Ovary (tissue), 7 donors: ENCODE measurements at regions not wholly inside any gene's neighbourhood (a gene's known extent, or its start where the extent isn't known, plus 50 kb on each side); places are given as distances from the start of the nearest gene placed in this dataset.
"Not testable (repeated sequence)": the region's sequence is repeated elsewhere in the genome, so short reads cannot be mapped to it uniquely, and the experiment has no call there.

Source experiments
- DNase-seq, 5 donors: peaks; one replicate each; pipeline ENCODE4 v3.0.0-alpha.2; 2019 to 2020
- H3K27ac ChIP-seq, 2 donors: fragments of 200-600 bp; one replicate each; pipeline versions ENCODE4 v1.5.1 to v1.8.0; 2019 to 2022
- H3K27me3 ChIP-seq: fragments of 200-600 bp; one replicate; pipeline ENCODE4 v1.8.0; 2022
- H3K36me3 ChIP-seq: fragments of 200-600 bp; sonication (generic); one replicate; pipeline ENCODE4 v1.5.1; 2019
- H3K4me1 ChIP-seq: one replicate; pipeline ENCODE4 v1.8.1; 2013; ENCODE audit warnings: mild to moderate bottlenecking, moderate library complexity; ENCODE audit not compliant: insufficient read depth
- H3K4me3 ChIP-seq: fragments of 200-600 bp; sonication (generic); one replicate; pipeline ENCODE4 v1.5.1; 2017
- H3K9me3 ChIP-seq, 2 donors: fragments of 200-600 bp in 1 of 2; sonication (generic) in 1 of 2; one replicate each; pipeline versions ENCODE4 v1.5.1 to v1.8.1; 2013 to 2019; ENCODE audit warnings: mild to moderate bottlenecking in 1 of 2, moderate library complexity in 1 of 2
- CTCF ChIP-seq, 3 donors: fragments of 450-650 bp in 2 of 3; fragments of 200-600 bp in 1 of 3; IDR thresholded peaks; one replicate each; pipeline versions ENCODE4 v1.5.1 to v1.8.0; 2016 to 2022; ENCODE audit warnings: antibody characterized with exemption in 3 of 3, mild to moderate bottlenecking in 1 of 3
- EP300 ChIP-seq: sonication (generic); formaldehyde crosslinking; IDR thresholded peaks from one replicate; pipeline ENCODE4 v1.6.1; 2017; ENCODE audit warnings: antibody characterized with exemption
- POLR2A ChIP-seq: fragments of 450-650 bp; IDR thresholded peaks from one replicate; pipeline ENCODE4 v1.6.1; 2017; ENCODE audit warnings: antibody characterized with exemption, mild to moderate bottlenecking, moderate library complexity
- WGBS, 3 donors: extraction: QIAGEN DNeasy Blood & Tissue Kit in 1 of 3; methylation state at CpG; one replicate each; pipeline versions ENCODE4 v1.1.5 to v1.1.7; 2013 to 2017; 5-methylcytosine and 5-hydroxymethylcytosine counted together
- intact Hi-C, 4 donors: fragments of 100-400 bp; cut with DNase I; formaldehyde crosslinking; loops; one replicate each; pipeline versions ENCODE4 v1.11.0 to v1.15.1; 2022 to 2023
- donor health status: DM: no; HTN: no; CAD: no; lungs with moderate emphysema.
- donor health status: DM: no; HTN: no; CAD: no.
- donor health status: Bipolar disorder and iron deficiency.
- donor health status: DM: no; HTN: no; CAD: no.
- donor health status: DM: yes; HTN: yes; CAD: no.

GRCh38 chr19:23984911-23985310 is 70.2 kb downstream of the ZNF726 start:
- H3K4me1 ChIP-seq, H3K36me3 ChIP-seq, H3K27me3 ChIP-seq, H3K4me3 ChIP-seq, intact Hi-C loops, H3K9me3 ChIP-seq, H3K27ac ChIP-seq, DNase-seq: not testable (repeated sequence)
- 59 to 79% (median 77%) methylated on average over 1 of the region's 1 CpG for WGBS, 3 donors

- TF ChIP-seq EP300, result no peak
- no peak for TF ChIP-seq CTCF (IDR thresholded peaks at IDR 0.05)
- TF ChIP-seq POLR2A, result no peak
- intact Hi-C loops, result no loop called here
- no peaks in the 10 kb centered on the region for H3K27me3 ChIP-seq
- no peak overlapping the region for H3K4me3 ChIP-seq
- H3K36me3 ChIP-seq, result no peaks in the 10 kb centered on the region
- H3K27ac ChIP-seq, result no peak overlapping the region
- no peaks in the 10 kb centered on the region for H3K4me1 ChIP-seq
- no peak for DNase-seq
- H3K9me3 ChIP-seq, result no peaks in the 10 kb centered on the region
- 93 to 96% (median 96%) methylated on average over 1 of the region's 1 CpG for WGBS, 3 donors
These were observed 71.9 kb downstream of the ZNF726 start for GRCh38 chr19:23986623-23987022.

GRCh38 chr19:23991170-23991569 is 76.5 kb downstream of the ZNF726 start:
- H3K4me1 ChIP-seq, result no peaks in the 10 kb centered on the region
- no peak overlapping the region for H3K4me3 ChIP-seq
- no peak for TF ChIP-seq CTCF (IDR thresholded peaks at IDR 0.05)
- no peak for TF ChIP-seq POLR2A
- no peak for TF ChIP-seq EP300
- H3K27ac ChIP-seq, result no peak overlapping the region
- intact Hi-C loops, result no loop called here
- no peak for DNase-seq
- no peaks in the 10 kb centered on the region for H3K36me3 ChIP-seq
- H3K9me3 ChIP-seq, result no peaks in the 10 kb centered on the region
- no peaks in the 10 kb centered on the region for H3K27me3 ChIP-seq
- WGBS, 3 donors, result 56 to 84% (median 58%) methylated on average over 1 of the region's 1 CpG

- no peaks in the 10 kb centered on the region for H3K27me3 ChIP-seq
- no peak for TF ChIP-seq EP300
- no peak for TF ChIP-seq POLR2A
- TF ChIP-seq CTCF (IDR thresholded peaks at IDR 0.05), result no peak
- no peak overlapping the region for H3K4me3 ChIP-seq
- no peaks in the 10 kb centered on the region for H3K36me3 ChIP-seq
- 42 to 61% (median 53%) methylated on average over 3 of the region's 3 CpGs for WGBS, 3 donors
- no peak overlapping the region for H3K27ac ChIP-seq
- H3K9me3 ChIP-seq, result no peaks in the 10 kb centered on the region
- intact Hi-C loops, result no loop called here
- no peak for DNase-seq
- no peaks in the 10 kb centered on the region for H3K4me1 ChIP-seq
These were observed 77.7 kb downstream of the ZNF726 start for GRCh38 chr19:23992348-23992747.

GRCh38 chr19:23993440-23993839 is 78.8 kb downstream of the ZNF726 start:
- 79 to 86% (median 80%) methylated on average over 2 of the region's 2 CpGs for WGBS, 3 donors
- Histone ChIP-seq H3K4me1 (no peaks in the 10 kb centered on the region), H3K36me3 (no peaks in the 10 kb centered on the region), H3K27ac (no peak overlapping the region), H3K27me3 (no peaks in the 10 kb centered on the region), H3K9me3 (no peaks in the 10 kb centered on the region), H3K4me3 (no peak overlapping the region)
- DNase-seq, result no peak
- TF ChIP-seq POLR2A, result no peak
- TF ChIP-seq CTCF (IDR thresholded peaks at IDR 0.05), result no peak
- intact Hi-C loops, result no loop called here
